MCF 10A (cell line): ENCODE measurements at regions not wholly inside any gene's neighbourhood (a gene's known extent, or its start where the extent isn't known, plus 50 kb on each side); places are given as distances from the start of the nearest gene placed in this dataset.

Source experiments
- BruUV-seq: library from RNA; stranded (reverse); fragments of 400-500 nt; replicated peaks from 2 replicates; lab custom pipeline; 2021; lab: Mats Ljungman, UMichigan
- CTCF ChIA-PET: fragments of 300-600 bp; sonication (Branson Sonifier 250); formaldehyde crosslinking; extraction: SDS; loops from one replicate; lab custom pipeline; 2021; ENCODE audit warnings: antibody characterized with exemption, inconsistent platforms; lab: Yijun Ruan, JAX
- POLR2A ChIA-PET: fragments of 300-600, 350-650 bp; sonication (Branson Sonifier 250); formaldehyde crosslinking; extraction: SDS; loops from one replicate; lab custom pipeline; 2020; ENCODE audit warnings: antibody characterized with exemption, inconsistent platforms; lab: Yijun Ruan, JAX
- DNase-seq: peaks from one replicate; pipeline ENCODE4 v3.0.0-alpha.2; 2018; ENCODE audit not compliant: unreplicated experiment
- H3K27ac Mint-ChIP-seq: one replicate; pipeline ENCODE4 v1.8.0; 2022; ENCODE audit warnings: mild to moderate bottlenecking, low read depth, mixed read lengths; ENCODE audit not compliant: unreplicated experiment
- H3K27me3 Mint-ChIP-seq: one replicate; pipeline ENCODE4 v1.8.0; 2022; ENCODE audit warnings: mixed read lengths; ENCODE audit not compliant: insufficient read depth, unreplicated experiment
- H3K36me3 Mint-ChIP-seq: one replicate; pipeline ENCODE4 v1.8.0; 2022; ENCODE audit warnings: mild to moderate bottlenecking, moderate library complexity, mixed read lengths; ENCODE audit not compliant: insufficient read depth, unreplicated experiment
- H3K4me1 Mint-ChIP-seq: one replicate; pipeline ENCODE4 v1.8.0; 2022; ENCODE audit warnings: mixed read lengths; ENCODE audit not compliant: insufficient read depth, unreplicated experiment
- H3K4me3 Mint-ChIP-seq: one replicate; pipeline ENCODE4 v1.8.0; 2022; ENCODE audit warnings: mild to moderate bottlenecking, moderate library complexity, mixed read lengths; ENCODE audit not compliant: unreplicated experiment
- H3K9me3 Mint-ChIP-seq: one replicate; pipeline ENCODE4 v1.8.0; 2022; ENCODE audit warnings: mixed read lengths; ENCODE audit not compliant: unreplicated experiment
- intact Hi-C: fragments of 100-400 bp; cut with micrococcal nuclease; formaldehyde crosslinking; loops from 2 replicates; pipeline ENCODE4 v1.14.1; 2022
- TF ChIP-seq, protein P1 (sequence below): fragments of 200-600 bp; IDR thresholded peaks from one replicate; pipeline ENCODE4 v1.8.0; 2022; ENCODE audit warnings: antibody characterized with exemption, mild to moderate bottlenecking; ENCODE audit not compliant: unreplicated experiment

DNA sequence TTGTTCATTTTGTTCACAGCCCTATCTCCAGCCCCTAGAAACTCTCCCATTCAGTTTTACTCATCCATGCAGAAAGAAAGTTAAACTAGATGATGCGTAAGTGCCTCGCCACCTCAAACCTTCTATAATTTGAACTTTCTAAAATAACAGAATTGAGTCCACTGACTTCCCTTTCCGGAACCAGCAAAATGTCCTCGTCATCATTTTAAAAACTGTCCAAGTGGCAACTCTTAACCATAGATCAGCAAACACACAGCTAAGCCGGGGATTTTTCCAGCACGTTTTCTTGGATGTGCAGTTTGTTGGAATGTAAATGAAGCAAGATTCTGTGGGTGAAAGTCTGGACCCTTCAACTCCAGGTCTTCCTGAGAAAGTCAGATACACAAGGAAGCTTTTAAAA is 369.7 kb upstream of the ERCC4 start:
- no peaks in the 10 kb centered on the region for H3K27me3 Mint-ChIP-seq
- intact Hi-C loops: no loop called here
- no TSS peak for BruUV-seq
- H3K27ac Mint-ChIP-seq: no peak overlapping the region
- H3K4me1 Mint-ChIP-seq: no peaks in the 10 kb centered on the region
- ChIA-PET POLR2A (no interaction called here), CTCF (interaction anchor here (0.6 to 1.0 kb wide), 2 partner anchors 9 to 216 kb away, joined by 4 read pairs; no protein-coding TSS in a partner anchor)
- H3K4me3 Mint-ChIP-seq: no peak overlapping the region
- TF ChIP-seq, protein P1, sequence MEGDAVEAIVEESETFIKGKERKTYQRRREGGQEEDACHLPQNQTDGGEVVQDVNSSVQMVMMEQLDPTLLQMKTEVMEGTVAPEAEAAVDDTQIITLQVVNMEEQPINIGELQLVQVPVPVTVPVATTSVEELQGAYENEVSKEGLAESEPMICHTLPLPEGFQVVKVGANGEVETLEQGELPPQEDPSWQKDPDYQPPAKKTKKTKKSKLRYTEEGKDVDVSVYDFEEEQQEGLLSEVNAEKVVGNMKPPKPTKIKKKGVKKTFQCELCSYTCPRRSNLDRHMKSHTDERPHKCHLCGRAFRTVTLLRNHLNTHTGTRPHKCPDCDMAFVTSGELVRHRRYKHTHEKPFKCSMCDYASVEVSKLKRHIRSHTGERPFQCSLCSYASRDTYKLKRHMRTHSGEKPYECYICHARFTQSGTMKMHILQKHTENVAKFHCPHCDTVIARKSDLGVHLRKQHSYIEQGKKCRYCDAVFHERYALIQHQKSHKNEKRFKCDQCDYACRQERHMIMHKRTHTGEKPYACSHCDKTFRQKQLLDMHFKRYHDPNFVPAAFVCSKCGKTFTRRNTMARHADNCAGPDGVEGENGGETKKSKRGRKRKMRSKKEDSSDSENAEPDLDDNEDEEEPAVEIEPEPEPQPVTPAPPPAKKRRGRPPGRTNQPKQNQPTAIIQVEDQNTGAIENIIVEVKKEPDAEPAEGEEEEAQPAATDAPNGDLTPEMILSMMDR: no peak
- H3K36me3 Mint-ChIP-seq: no peaks in the 10 kb centered on the region
- DNase-seq: no peak
- H3K9me3 Mint-ChIP-seq: no peaks in the 10 kb centered on the region

DNA sequence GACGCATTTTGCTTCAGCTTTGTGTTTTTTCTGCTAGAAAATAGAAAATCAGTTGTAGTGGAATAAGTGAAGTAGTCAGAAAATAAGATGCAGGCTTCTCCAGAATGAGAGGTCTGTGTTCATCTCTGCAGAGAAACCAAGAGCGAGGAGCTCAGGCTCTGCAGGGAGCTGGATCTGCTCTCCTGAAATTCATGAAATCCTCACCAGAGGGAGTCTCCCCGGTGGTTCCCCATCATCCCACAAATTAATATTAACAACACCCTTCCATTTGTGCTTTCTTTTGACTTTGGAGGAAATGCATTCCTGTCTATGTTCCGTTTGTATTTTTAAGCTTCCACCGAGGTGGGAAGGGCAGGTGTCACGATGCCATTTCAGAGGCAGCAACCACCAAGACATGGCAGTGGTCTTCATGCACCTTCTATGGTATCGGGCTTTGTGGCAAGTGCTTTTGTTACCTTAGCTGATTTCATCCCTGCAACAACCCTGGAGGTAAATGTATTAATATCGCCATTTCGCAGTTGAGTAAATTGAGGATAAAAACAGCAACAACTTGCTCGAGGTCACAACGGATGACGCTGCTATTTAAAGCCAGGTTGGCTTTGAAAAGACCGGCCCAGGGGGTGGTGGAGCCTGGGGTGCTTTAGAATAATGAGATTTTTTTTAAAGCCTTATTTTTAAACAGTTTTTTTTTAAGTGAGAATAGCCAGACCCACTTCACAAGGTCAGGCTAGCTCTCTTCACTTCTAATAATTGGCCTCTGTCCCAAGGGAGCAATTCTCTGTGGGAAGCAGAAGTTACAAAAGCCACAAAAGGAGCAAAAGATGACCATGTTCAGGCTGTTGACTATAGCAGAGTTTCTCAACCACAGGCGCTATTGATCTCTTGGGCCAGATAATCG is 367.6 kb upstream of the ERCC4 start:
- intact Hi-C loops: no loop called here
- no peak for DNase-seq
- H3K27ac Mint-ChIP-seq: no peak overlapping the region
- no peaks in the 10 kb centered on the region for H3K27me3 Mint-ChIP-seq
- BruUV-seq: no TSS peak
- no peak overlapping the region for H3K4me3 Mint-ChIP-seq
- CTCF ChIA-PET: no interaction called here
- no peaks in the 10 kb centered on the region for H3K9me3 Mint-ChIP-seq
- POLR2A ChIA-PET: no interaction called here
- no peaks in the 10 kb centered on the region for H3K36me3 Mint-ChIP-seq
- no peaks in the 10 kb centered on the region for H3K4me1 Mint-ChIP-seq
- TF ChIP-seq, protein P1: no peak

DNA sequence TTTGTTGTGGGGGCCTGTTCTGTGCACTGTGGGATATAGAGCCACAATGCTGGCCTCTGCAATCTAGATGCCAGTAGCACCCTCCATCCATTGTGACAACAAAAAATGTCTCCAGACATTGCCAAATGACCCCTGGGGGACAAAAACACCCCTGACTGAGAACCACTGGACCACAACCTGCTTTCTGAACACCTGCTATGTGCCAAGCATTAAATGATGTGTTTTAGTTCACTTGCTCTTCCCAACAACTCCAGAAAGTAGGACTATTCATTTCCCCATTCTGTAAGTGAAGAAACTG is 367.0 kb upstream of the ERCC4 start:
- no peak overlapping the region for H3K4me3 Mint-ChIP-seq
- BruUV-seq: no TSS peak
- POLR2A ChIA-PET: no interaction called here
- CTCF ChIA-PET: no interaction called here
- TF ChIP-seq, protein P1: no peak
- intact Hi-C loops: no loop called here
- no peak overlapping the region for H3K27ac Mint-ChIP-seq
- H3K4me1 Mint-ChIP-seq: no peaks in the 10 kb centered on the region
- DNase-seq: no peak
- H3K9me3 Mint-ChIP-seq: no peaks in the 10 kb centered on the region
- no peaks in the 10 kb centered on the region for H3K36me3 Mint-ChIP-seq
- no peaks in the 10 kb centered on the region for H3K27me3 Mint-ChIP-seq

DNA sequence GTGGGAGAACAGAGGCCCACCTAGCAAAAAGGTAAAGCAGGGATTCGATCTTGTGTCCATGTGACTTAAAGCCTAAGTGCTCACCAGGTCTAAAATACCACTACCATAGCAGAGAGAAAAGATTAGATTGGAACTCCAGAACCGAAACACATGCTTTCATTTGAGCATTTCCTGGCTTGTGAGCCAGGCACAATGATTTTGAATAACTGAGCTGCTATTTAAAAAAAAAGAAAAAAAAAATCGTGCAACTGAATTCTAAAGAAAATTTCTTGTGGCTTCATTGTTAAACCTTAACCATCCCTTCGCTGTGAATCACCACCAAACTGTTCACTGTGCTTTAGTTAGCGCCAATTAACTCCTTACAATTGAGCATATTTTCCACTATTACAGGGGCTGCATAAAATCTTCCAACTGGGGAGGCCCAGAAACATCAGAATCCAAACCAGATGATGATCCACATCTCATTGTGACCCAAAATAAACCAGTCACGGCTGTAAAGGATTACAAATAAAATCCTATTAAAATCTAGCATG is 366.4 kb upstream of the ERCC4 start:
- TF ChIP-seq, protein P1: no peak
- H3K4me3 Mint-ChIP-seq: no peak overlapping the region
- H3K36me3 Mint-ChIP-seq: no peaks in the 10 kb centered on the region
- DNase-seq: no peak
- no peak overlapping the region for H3K27ac Mint-ChIP-seq
- H3K27me3 Mint-ChIP-seq: no peaks in the 10 kb centered on the region
- no peaks in the 10 kb centered on the region for H3K4me1 Mint-ChIP-seq
- ChIA-PET POLR2A (no interaction called here), CTCF (no interaction called here)
- H3K9me3 Mint-ChIP-seq: no peaks in the 10 kb centered on the region
- BruUV-seq: no TSS peak
- intact Hi-C loops: no loop called here
